ENCODE measurements at regions not wholly inside any gene's neighbourhood (a gene's known extent, or its start where the extent isn't known, plus 50 kb on each side); places are given as distances from the start of the nearest gene placed in this dataset.

- ChIA-PET POLR2A (no interaction called here), CTCF (no interaction called here)
- Histone ChIP-seq H3K27ac (ENCODE audit: low read depth, low read length) (no peak overlapping the region), H3K27me3 (ENCODE audit: control insufficient read depth, insufficient read depth, low read length) (peaks cover 3% of the 10 kb centered on the region), H3K4me3 (ENCODE audit: low read depth, low read length) (no peak overlapping the region), H3K9me3 (ENCODE audit: control insufficient read depth, insufficient read depth, low read length) (no peaks in the 10 kb centered on the region)
- DNase-seq (ENCODE audit: low read depth, low spot score), result no peak
- TF ChIP-seq CTCF (IDR thresholded peaks at IDR 0.05; ENCODE audit: low read depth, low read length), result no peak
Measured at GRCh38 chr13:33739254-33739653, 78.7 kb upstream of the RFC3 start.

GRCh38 chr13:33740134-33740538 lies 77.8 kb upstream of the RFC3 start:
- no peak for TF ChIP-seq CTCF (IDR thresholded peaks at IDR 0.05; ENCODE audit: low read depth, low read length)
- no peaks in the 10 kb centered on the region for H3K9me3 ChIP-seq (ENCODE audit: control insufficient read depth, insufficient read depth, low read length)
- H3K4me3 ChIP-seq (ENCODE audit: low read depth, low read length), result no peak overlapping the region
- CTCF ChIA-PET, result no interaction called here
- no peak overlapping the region for H3K27ac ChIP-seq (ENCODE audit: low read depth, low read length)
- no peak for DNase-seq (ENCODE audit: low read depth, low spot score)
- POLR2A ChIA-PET, result interaction anchor here (0.7 kb wide), 2 partner anchors 148 to 505 kb away, joined by 4 to 8 read pairs; no protein-coding TSS in a partner anchor
- peaks cover 3% of the 10 kb centered on the region for H3K27me3 ChIP-seq (ENCODE audit: control insufficient read depth, insufficient read depth, low read length)

- CTCF ChIA-PET, result interaction anchor here (1.0 kb wide), 1 partner anchor 19 kb away, joined by 3 read pairs; no protein-coding TSS in a partner anchor
Measured at GRCh38 chr13:33742321-33742720, 75.6 kb upstream of the RFC3 start.

GRCh38 chr13:33743438-33744368 lies 74.2 kb upstream of the RFC3 start:
- no peaks in the 10 kb centered on the region; the same call in 1 of the 2 replicates for H3K9me3 ChIP-seq (ENCODE audit: control insufficient read depth, insufficient read depth, low read length)
- no peak overlapping the region for H3K4me3 ChIP-seq (ENCODE audit: low read depth, low read length)
- no peak for DNase-seq (ENCODE audit: low read depth, low spot score)
- no peaks in the 10 kb centered on the region for H3K27me3 ChIP-seq (ENCODE audit: control insufficient read depth, insufficient read depth, low read length)
- ChIA-PET POLR2A (no interaction called here), CTCF (no interaction called here)
- no peak for TF ChIP-seq CTCF (IDR thresholded peaks at IDR 0.05; ENCODE audit: low read depth, low read length)
- H3K27ac ChIP-seq (ENCODE audit: low read depth, low read length), result no peak overlapping the region

More at GRCh38 chr13:33742321-33742720, 75.6 kb upstream of the RFC3 start:
- no peak for DNase-seq (ENCODE audit: low read depth, low spot score)
- no peak overlapping the region for H3K4me3 ChIP-seq (ENCODE audit: low read depth, low read length)
- H3K9me3 ChIP-seq (ENCODE audit: control insufficient read depth, insufficient read depth, low read length), result no peaks in the 10 kb centered on the region
- TF ChIP-seq CTCF (IDR thresholded peaks at IDR 0.05; ENCODE audit: low read depth, low read length), result no peak
- H3K27me3 ChIP-seq (ENCODE audit: control insufficient read depth, insufficient read depth, low read length), result no peaks in the 10 kb centered on the region
- H3K27ac ChIP-seq (ENCODE audit: low read depth, low read length), result no peak overlapping the region
- POLR2A ChIA-PET, result no interaction called here

All from AG04450 (cell line).